SKM-1 (cell line): ENCODE measurements at regions not wholly inside any gene's neighbourhood (a gene's known extent, or its start where the extent isn't known, plus 50 kb on each side); places are given as distances from the start of the nearest gene placed in this dataset.
"Not testable (repeated sequence)": the region's sequence is repeated elsewhere in the genome, so short reads cannot be mapped to it uniquely, and the experiment has no call there.

ENCODE experiments used
- DNase-seq: peaks from one replicate; lab custom pipeline; 2025; ENCODE audit not compliant: unreplicated experiment; lab: John Stamatoyannopoulos, UW

- DNase-seq = not testable (repeated sequence)
Observed at GRCh38 chr14:106349678-106350457, 823.5 kb downstream of the TMEM121 start.

- not testable (repeated sequence) for DNase-seq
Observed at GRCh38 chr14:106355007-106355791, 828.8 kb downstream of the TMEM121 start.

GRCh38 chr14:106355881-106356642, 829.7 kb downstream of the TMEM121 start:
- DNase-seq = not testable (repeated sequence)

- not testable (repeated sequence) for DNase-seq
Observed at GRCh38 chr14:106356643-106356930, 830.2 kb downstream of the TMEM121 start.

GRCh38 chr14:106359157-106359887, 832.9 kb downstream of the TMEM121 start:
- DNase-seq = not testable (repeated sequence)

GRCh38 chr14:106365371-106365770, 839.0 kb downstream of the TMEM121 start:
- DNase-seq = not testable (repeated sequence)

- DNase-seq = not testable (repeated sequence)
Observed at GRCh38 chr14:106365894-106366293, 839.5 kb downstream of the TMEM121 start.

- DNase-seq = not testable (repeated sequence)
Observed at GRCh38 chr14:106366971-106367370, 840.6 kb downstream of the TMEM121 start.

GRCh38 chr14:106369456-106369855, 843.1 kb downstream of the TMEM121 start:
- DNase-seq = not testable (repeated sequence)

- DNase-seq = no peak
Observed at GRCh38 chr14:106372870-106373652, 846.7 kb downstream of the TMEM121 start.

- DNase-seq = not testable (repeated sequence)
Observed at GRCh38 chr14:106373653-106374110, 847.3 kb downstream of the TMEM121 start.

- DNase-seq = no peak
Observed at GRCh38 chr14:106377432-106377831, 851.0 kb downstream of the TMEM121 start.

GRCh38 chr14:106378191-106378590, 851.8 kb downstream of the TMEM121 start:
- DNase-seq = no peak

GRCh38 chr14:106380740-106381139, 854.4 kb downstream of the TMEM121 start:
- DNase-seq = no peak

GRCh38 chr14:106389186-106389585, 862.8 kb downstream of the TMEM121 start:
- not testable (repeated sequence) for DNase-seq

GRCh38 chr14:106390401-106390800, 864.0 kb downstream of the TMEM121 start:
- no peak for DNase-seq

- no peak for DNase-seq
Observed at GRCh38 chr14:106390947-106391346, 864.6 kb downstream of the TMEM121 start.

GRCh38 chr14:106393742-106394141, 867.4 kb downstream of the TMEM121 start:
- DNase-seq = no peak

GRCh38 chr14:106395456-106396050, 869.2 kb downstream of the TMEM121 start:
- DNase-seq = no peak

- no peak for DNase-seq
Observed at GRCh38 chr14:106396999-106397398, 870.6 kb downstream of the TMEM121 start.
